HepG2 (cell line): ENCODE measurements at regions not wholly inside any gene's neighbourhood (a gene's known extent, or its start where the extent isn't known, plus 50 kb on each side); places are given as distances from the start of the nearest gene placed in this dataset.

ENCODE experiments used
- ATAC-seq: fragments of 200-7000 bp; cut with Tn5 transposase; 3 replicates; pipeline ENCODE4 v1.9.1; 2020; ENCODE audit warnings: mild to moderate bottlenecking, moderate library complexity
- BruUV-seq: library from RNA; stranded (reverse); fragments of 400-500 nt; replicated peaks from 2 replicates; lab custom pipeline; 2021; lab: Mats Ljungman, UMichigan
- CTCF ChIA-PET: fragments of 300-600 bp; formaldehyde crosslinking; extraction: SDS; loops from one replicate; lab custom pipeline; 2021; ENCODE audit warnings: low total read pairs, inconsistent platforms, low intra/inter-chr PET ratio; lab: Yijun Ruan, JAX
- POLR2A ChIA-PET: fragments of 350-600 bp; sonication (Branson Sonifier 250); formaldehyde crosslinking; loops from one replicate; lab custom pipeline; 2020; ENCODE audit warnings: antibody characterized with exemption, inconsistent platforms; lab: Yijun Ruan, JAX
- DNase-seq: peaks from one replicate; pipeline ENCODE4 v3.0.0-alpha.2; 2015; ENCODE audit warnings: low spot score
- FAIRE-seq: peaks from 3 replicates; lab custom pipeline; 2011; peaks lifted over from hg19 to GRCh38; lab: Jason Lieb, UNC
- H2AFZ ChIP-seq: one replicate; pipeline ENCODE4 v1.6.1; 2011; ENCODE audit warnings: low read length, inconsistent platforms
- H3K27ac ChIP-seq: fragments of 300-600 bp; 3 replicates; pipeline ENCODE4 v1.8.0; 2011; ENCODE audit warnings: mixed run types, mild to moderate bottlenecking, mixed read lengths, low read length, inconsistent platforms; ENCODE audit not compliant: insufficient read depth; ENCODE audit errors: extremely low read length
- H3K27me3 ChIP-seq, 2 experiments: fragments of 200-600 bp in 1 of 2; 2 replicates in 1 of 2; 3 replicates in 1 of 2; pipeline versions ENCODE4 v1.6.0 to v1.8.0; 2011; ENCODE audit warnings: low read length in 2 of 2, mild to moderate bottlenecking in 2 of 2, moderate library complexity in 2 of 2, inconsistent platforms in 1 of 2; ENCODE audit not compliant: insufficient read depth in 2 of 2, control insufficient read depth in 1 of 2
- H3K36me3 ChIP-seq, 2 experiments: fragments of 200-600 bp in 1 of 2; replicated peaks in 1 of 2; 2 replicates in 1 of 2; 3 replicates in 1 of 2; pipeline versions ENCODE4 v1.5.1 to v1.8.0; 2011; ENCODE audit warnings: low read length in 2 of 2, inconsistent platforms in 1 of 2; ENCODE audit not compliant: insufficient read depth in 2 of 2, control insufficient read depth in 1 of 2
- H3K4me1 ChIP-seq: 2 replicates; pipeline ENCODE4 v1.5.1; 2012; ENCODE audit warnings: low read length, inconsistent platforms; ENCODE audit not compliant: insufficient read depth
- H3K4me2 ChIP-seq: 2 replicates; pipeline ENCODE4 v1.6.0; 2011; ENCODE audit warnings: low read depth, low read length, inconsistent platforms
- H3K4me3 ChIP-seq, 3 experiments: fragments of 200-600 bp in 1 of 3; sonication (generic), shearing (Covaris generic) in 1 of 3; replicated peaks in 1 of 3; 2 replicates each; pipeline ENCODE4 v1.5.1; 2011 to 2016; ENCODE audit warnings: low read length in 3 of 3, inconsistent platforms in 2 of 3, low read depth in 2 of 3, mild to moderate bottlenecking in 2 of 3, control low read depth in 1 of 3, mixed read lengths in 1 of 3; ENCODE audit not compliant: insufficient read depth in 1 of 3
- H3K79me2 ChIP-seq: one replicate; pipeline ENCODE4 v1.6.1; 2011; ENCODE audit warnings: low read length, inconsistent platforms; ENCODE audit not compliant: insufficient read depth
- H3K9ac ChIP-seq: 2 replicates; pipeline ENCODE4 v1.6.0; 2011; ENCODE audit warnings: mild to moderate bottlenecking, low read depth, low read length, inconsistent platforms; ENCODE audit not compliant: insufficient read depth
- H3K9me3 ChIP-seq: 2 replicates; pipeline ENCODE4 v1.5.1; 2012; ENCODE audit warnings: mild to moderate bottlenecking, low read length
- H4K20me1 ChIP-seq: 2 replicates; pipeline ENCODE4 v1.6.0; 2011; ENCODE audit warnings: inconsistent platforms, mild to moderate bottlenecking, low read length, moderate library complexity; ENCODE audit not compliant: insufficient read depth
- CBX2 ChIP-seq, 2 experiments: fragments of 200-600 bp in 1 of 2; sonication (generic); formaldehyde crosslinking in 1 of 2; IDR thresholded peaks; 2 replicates each; pipeline versions ENCODE4 v1.7.0 to v1.8.1; 2018 to 2022; ENCODE audit warnings: low read depth in 2 of 2, low read length in 1 of 2, mild to moderate bottlenecking in 1 of 2, missing genetic modification reagents in 1 of 2
- CREB1 ChIP-seq, 2 experiments: fragments of 450-650 bp in 1 of 2; IDR thresholded peaks; 2 replicates each; pipeline ENCODE4 v1.6.1; 2016 to 2017; ENCODE audit warnings: control low read depth in 1 of 2, mild to moderate bottlenecking in 1 of 2, missing compliant biosample characterization in 1 of 2, missing genetic modification characterization in 1 of 2
- KLF16 ChIP-seq, 2 experiments: sonication (generic) in 1 of 2; formaldehyde crosslinking in 1 of 2; IDR thresholded peaks; 2 replicates each; pipeline versions ENCODE4 v1.6.1 to v1.8.0; 2016 to 2023; ENCODE audit warnings: missing genetic modification reagents in 2 of 2, missing compliant biosample characterization in 1 of 2
- TFDP2 ChIP-seq: sonication (generic); formaldehyde crosslinking; IDR thresholded peaks from 2 replicates; pipeline ENCODE4 v1.4.0; 2020; ENCODE audit warnings: missing genetic modification reagents
- ZNF777 ChIP-seq: sonication (generic); formaldehyde crosslinking; IDR thresholded peaks from 2 replicates; pipeline ENCODE4 v1.4.0; 2020; ENCODE audit warnings: missing genetic modification reagents
- WGBS: methylation state at CpG from one replicate; pipeline ENCODE4 v1.1.6; 2017; ENCODE audit warnings: low lambda C conversion rate; 5-methylcytosine and 5-hydroxymethylcytosine counted together
- in situ Hi-C: cut with HindIII; loops from 2 replicates; pipeline ENCODE4 v1.10.0; 2017; ENCODE audit warnings: low pct_unique_long_range_greater_than_20kb; ENCODE audit not compliant: extremely low pct_ligation_motif_present
- intact Hi-C: fragments of 100-400 bp; cut with micrococcal nuclease; formaldehyde crosslinking; loops from one replicate; pipeline ENCODE4 v1.10.0; 2022; ENCODE audit not compliant: unreplicated experiment

- ChIA-PET POLR2A (no interaction called here), CTCF (no interaction called here)
Observed at GRCh38 chr18:27785815-27786471, 391.0 kb downstream of the CDH2 start.

GRCh38 chr18:27780061-27780745 is 396.7 kb downstream of the CDH2 start:
- Histone ChIP-seq H4K20me1 (no peaks in the 10 kb centered on the region), H3K27ac (no peak overlapping the region), H3K79me2 (no peaks in the 10 kb centered on the region), H3K36me3 (no peaks in the 10 kb centered on the region), H3K9me3 (no peaks in the 10 kb centered on the region), H3K27me3 (peaks cover 0 to 1% of the 10 kb centered on the region in 2 experiments; a peak in 2 of 5 replicates), H3K4me2 (no peak overlapping the region), H3K9ac (no peak overlapping the region), H2AFZ (no peak overlapping the region), H3K4me1 (no peaks in the 10 kb centered on the region), H3K4me3 (no peak overlapping the region)
- in situ Hi-C loops, result loop anchor here (25.0 kb wide), 1 partner anchor 407 kb away; the partner anchor contains the start of gene CDH2
- no peak for DNase-seq
- ChIA-PET POLR2A (no interaction called here), CTCF (no interaction called here)
- no peak for ATAC-seq
- BruUV-seq, result no TSS peak
- intact Hi-C loops, result no loop called here
- WGBS, result 1% methylated on average over 4 of the region's 4 CpGs
- FAIRE-seq, result no peak
- TF ChIP-seq CREB1 (IDR thresholded peaks at IDR 0.05) (peak; percentile 32; the same call in 1 of the 2 replicates), CREB1 (CRISPR knock-in tag; IDR thresholded peaks at IDR 0.05) (no peak), TFDP2 (CRISPR knock-in tag) (no peak), CBX2 (IDR thresholded peaks at IDR 0.05; ENCODE audit: low read depth, low read length) (no peak), CBX2 (CRISPR knock-in tag; IDR thresholded peaks at IDR 0.05; ENCODE audit: low read depth) (no peak)

More at GRCh38 chr18:27785815-27786471, 391.0 kb downstream of the CDH2 start:
- ATAC-seq, result no peak
- Histone ChIP-seq H3K36me3 (no peaks in the 10 kb centered on the region), H3K4me1 (no peaks in the 10 kb centered on the region), H3K27me3 (peaks cover 0 to 7% of the 10 kb centered on the region in 2 experiments; a peak in 2 of 5 replicates), H3K79me2 (no peaks in the 10 kb centered on the region), H3K9me3 (no peaks in the 10 kb centered on the region), H4K20me1 (no peaks in the 10 kb centered on the region), H3K27ac (no peak overlapping the region), H2AFZ (no peak overlapping the region), H3K4me2 (no peak overlapping the region), H3K9ac (no peak overlapping the region), H3K4me3 (no peak overlapping the region)
- DNase-seq, result no peak
- 38% methylated on average over 16 of the region's 16 CpGs for WGBS
- TF ChIP-seq KLF16 (CRISPR knock-in tag; IDR thresholded peaks at IDR 0.05), result no peak
- TF ChIP-seq ZNF777, result no peak
- intact Hi-C loops (no loop called here), in situ Hi-C loops (loop anchor here (25.0 kb wide), 1 partner anchor 401 kb away; the partner anchor contains the start of gene CDH2)
- no TSS peak for BruUV-seq
- FAIRE-seq, result no peak
